ENCODE measurements at regions not wholly inside any gene's neighbourhood (a gene's known extent, or its start where the extent isn't known, plus 50 kb on each side); places are given as distances from the start of the nearest gene placed in this dataset.

DNA sequence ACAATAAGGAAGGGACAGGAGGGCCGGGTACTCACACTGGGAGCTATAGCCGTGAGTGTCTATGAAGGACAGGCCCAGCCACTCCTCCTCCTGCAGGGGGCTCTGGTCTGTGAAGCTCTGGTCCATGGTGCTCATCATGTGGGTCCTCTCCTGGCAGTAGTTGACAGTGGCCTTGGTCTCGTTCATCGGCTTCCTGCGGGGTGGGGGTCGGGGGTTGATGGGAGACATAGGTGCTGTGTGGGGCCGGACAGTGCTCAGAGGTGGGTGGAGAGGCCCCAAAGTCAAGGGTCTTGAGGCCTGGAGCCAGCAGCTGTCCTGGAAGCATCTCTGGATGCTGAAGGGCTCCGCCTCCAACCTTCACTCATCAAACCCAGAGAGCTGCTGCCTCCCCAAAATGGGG, 260.4 kb downstream of the PTPRU start:
- TF ChIP-seq YY1 (IDR thresholded peaks at IDR 0.05; ENCODE audit: insufficient read depth, insufficient read length) (no peak), ZNF274 (IDR thresholded peaks at IDR 0.05; ENCODE audit: low read depth, low read length) (no peak)

All from NT2/D1 (cell line).